NCI-H187 treated with DMSO at 0.1 percent for 48 hours (cell line): ENCODE measurements at regions not wholly inside any gene's neighbourhood (a gene's known extent, or its start where the extent isn't known, plus 50 kb on each side); places are given as distances from the start of the nearest gene placed in this dataset.
A peak's percentile ranks its signal among the peaks of the same experiment; 100 is the strongest.

Source experiments
- DNase-seq: peaks from one replicate; lab custom pipeline; 2025; lab: John Stamatoyannopoulos, UW

DNA sequence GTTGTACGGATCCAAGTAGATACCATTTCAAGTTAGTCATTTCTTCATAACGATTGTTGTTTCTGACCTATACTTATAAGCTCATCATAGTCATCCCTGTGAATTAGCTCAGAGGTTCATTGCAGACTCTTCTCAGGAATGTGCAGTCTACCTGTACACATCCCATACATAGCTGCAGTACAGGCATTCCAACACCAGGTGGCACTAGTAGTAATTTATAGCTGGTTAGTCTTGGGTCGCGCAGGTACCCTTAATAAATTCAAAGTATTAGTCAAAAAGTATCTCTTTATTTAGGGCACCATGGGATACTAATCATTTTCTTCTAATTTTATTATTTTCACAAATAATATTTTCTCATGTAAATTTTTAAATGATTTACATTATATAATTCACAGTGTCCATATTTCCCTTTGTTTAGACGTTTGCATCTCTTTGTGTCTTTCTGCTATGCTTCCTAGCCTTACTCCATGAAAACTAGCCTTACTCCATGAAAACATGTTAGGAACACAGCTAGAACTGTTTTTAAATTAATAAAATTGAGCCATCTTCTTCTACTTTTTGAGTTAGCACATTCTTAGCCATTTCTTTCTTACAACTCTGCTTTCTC, 128.6 kb upstream of the FAM83B start:
- DNase-seq = no peak

- DNase-seq = peak; percentile 36
These were observed 128.0 kb upstream of the FAM83B start for GRCh38 chr6:54718541-54719023.

DNA sequence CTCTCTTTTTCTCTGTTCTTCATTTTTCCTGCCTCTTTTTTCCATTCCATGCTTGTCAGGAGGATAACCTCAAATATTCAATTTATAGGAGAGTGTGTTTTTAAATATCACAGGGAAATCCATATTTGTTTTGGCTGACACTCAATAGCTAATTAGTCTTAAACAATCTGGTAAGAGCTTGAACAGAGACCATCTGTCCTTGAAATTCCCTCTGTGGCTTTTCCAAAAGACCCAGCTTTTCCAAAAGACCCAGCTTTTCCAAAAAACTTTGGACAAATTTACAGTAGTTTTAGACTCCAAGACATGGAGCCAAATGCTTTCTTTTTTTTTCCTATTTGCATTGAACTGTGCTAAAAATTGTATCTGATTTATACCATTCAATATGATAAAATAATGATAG, 127.4 kb upstream of the FAM83B start:
- DNase-seq = no peak

- DNase-seq = no peak
These were observed 126.9 kb upstream of the FAM83B start for GRCh38 chr6:54719633-54720032.

GRCh38 chr6:54722328-54722727, 124.2 kb upstream of the FAM83B start:
- DNase-seq = no peak

GRCh38 chr6:54729716-54730115, 116.9 kb upstream of the FAM83B start:
- DNase-seq = no peak

GRCh38 chr6:54730767-54731630, 115.6 kb upstream of the FAM83B start:
- DNase-seq = no peak

GRCh38 chr6:54737247-54737646, 109.3 kb upstream of the FAM83B start:
- no peak for DNase-seq

- DNase-seq = no peak
These were observed 98.6 kb upstream of the FAM83B start for GRCh38 chr6:54747955-54748354.

DNA sequence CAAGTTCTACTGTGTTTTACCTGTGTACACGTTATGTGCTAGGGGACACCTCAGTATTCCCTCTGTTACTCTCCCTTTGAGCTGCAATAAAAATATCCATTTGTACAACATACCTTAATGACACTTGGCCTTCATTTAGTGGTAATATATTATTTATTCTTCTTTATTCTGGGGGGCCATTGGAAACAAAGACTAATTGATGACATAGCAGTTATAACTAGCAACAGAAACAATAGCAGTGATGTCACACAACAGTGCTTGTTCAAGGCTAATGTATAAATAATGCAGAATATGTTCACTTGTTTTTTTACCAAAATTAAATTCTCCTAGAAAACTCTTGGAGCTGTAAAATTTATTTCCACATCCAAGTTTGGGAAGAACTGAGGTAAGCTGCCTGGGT, 92.2 kb upstream of the FAM83B start:
- DNase-seq = no peak

- DNase-seq = no peak
These were observed 88.2 kb upstream of the FAM83B start for GRCh38 chr6:54758340-54758739.

- no peak for DNase-seq
These were observed 78.1 kb upstream of the FAM83B start for GRCh38 chr6:54768494-54768893.

DNA sequence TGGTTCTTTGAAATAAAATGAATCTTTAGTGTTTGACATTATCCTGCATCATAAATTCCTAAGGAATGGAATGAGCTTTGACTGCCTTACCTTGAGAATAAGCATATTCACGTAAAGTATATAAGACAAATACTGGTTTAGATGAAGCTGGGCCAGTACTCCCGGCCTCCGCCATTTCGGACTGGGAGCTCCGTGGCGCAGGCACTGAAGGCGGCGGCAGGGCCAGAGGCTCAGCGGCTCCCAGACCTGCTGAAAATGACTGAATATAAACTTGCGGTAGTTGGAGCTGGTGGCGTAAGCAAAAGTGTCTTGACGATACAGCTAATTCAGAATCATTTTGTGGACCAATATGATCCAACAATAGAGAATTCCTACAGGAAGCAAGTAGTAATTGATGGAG, 76.2 kb upstream of the FAM83B start:
- no peak for DNase-seq

DNA sequence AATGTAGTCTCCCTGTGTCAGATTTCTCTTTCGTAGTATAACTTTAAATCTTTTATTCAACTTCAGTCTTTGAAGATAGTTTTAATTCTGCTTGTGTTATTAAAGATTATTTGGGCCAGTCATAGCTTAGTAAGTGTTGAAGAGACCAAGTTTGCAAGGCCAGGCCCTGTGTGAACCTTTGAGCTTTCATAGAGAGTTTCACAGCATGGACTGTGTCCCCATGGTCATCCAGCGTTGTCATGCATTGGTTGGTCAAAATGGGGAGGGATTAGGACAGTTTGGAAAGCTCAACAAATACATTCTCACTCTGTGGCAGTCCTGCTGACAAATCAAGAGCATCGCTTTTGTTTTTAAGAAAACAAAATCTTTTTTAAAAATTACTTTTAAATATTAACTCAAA, 74.6 kb upstream of the FAM83B start:
- no peak for DNase-seq

GRCh38 chr6:54772610-54773009, 74.0 kb upstream of the FAM83B start:
- DNase-seq = no peak

DNA sequence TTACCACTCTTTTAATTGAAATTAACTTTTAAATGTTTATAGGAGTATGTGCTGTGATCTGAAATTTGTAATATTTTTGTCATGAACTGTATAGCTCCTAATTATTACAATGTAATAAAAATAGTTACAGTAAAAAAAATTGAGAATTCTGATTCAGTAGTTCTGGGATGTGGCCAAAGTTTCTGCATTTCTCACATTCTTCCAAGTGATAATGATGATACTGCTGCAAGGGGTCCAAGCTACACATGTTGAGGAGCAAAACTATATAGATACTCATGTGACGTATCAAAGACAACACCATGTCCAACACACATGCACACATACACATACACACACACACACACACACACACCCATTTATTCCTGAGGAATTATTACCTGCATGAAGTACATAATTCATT, 71.0 kb upstream of the FAM83B start:
- DNase-seq = no peak

GRCh38 chr6:54776891-54777290, 69.7 kb upstream of the FAM83B start:
- no peak for DNase-seq

- DNase-seq = no peak
These were observed 67.8 kb upstream of the FAM83B start for GRCh38 chr6:54778731-54779130.

- DNase-seq = no peak
These were observed 62.6 kb upstream of the FAM83B start for GRCh38 chr6:54784011-54784410.

DNA sequence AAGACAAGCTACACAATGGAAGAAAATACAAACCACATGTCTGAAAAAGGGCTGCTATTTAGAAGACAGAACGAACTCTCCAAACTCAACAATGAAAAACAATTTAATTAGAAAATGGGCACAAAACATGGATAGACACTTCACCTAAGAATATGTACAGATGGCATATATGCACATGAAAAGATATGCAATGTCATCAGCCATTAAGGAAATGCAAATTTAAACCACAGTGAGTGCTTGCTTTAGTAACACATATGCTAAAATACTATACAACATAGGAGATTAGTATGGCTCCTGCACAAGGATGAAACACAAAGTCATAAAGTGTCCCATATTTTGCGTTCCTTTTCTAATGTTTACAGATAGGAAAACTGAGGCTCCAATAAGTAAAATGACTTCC, 60.4 kb upstream of the FAM83B start:
- DNase-seq = no peak

GRCh38 chr6:54787825-54788224, 58.7 kb upstream of the FAM83B start:
- DNase-seq = no peak
